HCT116 (cell line): ENCODE measurements at regions not wholly inside any gene's neighbourhood (a gene's known extent, or its start where the extent isn't known, plus 50 kb on each side); places are given as distances from the start of the nearest gene placed in this dataset.

Experiments used
- ATAC-seq: fragments of 200-7000 bp; cut with Tn5 transposase; 2 replicates; pipeline ENCODE4 v1.9.1; 2020; ENCODE audit warnings: mild to moderate bottlenecking, moderate library complexity
- BruUV-seq: library from RNA; stranded (reverse); fragments of 400-500 nt; replicated peaks from 2 replicates; lab custom pipeline; 2021; lab: Mats Ljungman, UMichigan
- CTCF ChIA-PET: fragments of 300-600 bp; sonication (Branson Sonifier 250); formaldehyde crosslinking; loops from one replicate; lab custom pipeline; 2021; ENCODE audit warnings: antibody characterized with exemption; lab: Charles Lee
- POLR2A ChIA-PET: fragments of 300-600, 350-600 bp; sonication (Branson Sonifier 250); formaldehyde crosslinking; loops from one replicate; lab custom pipeline; 2021; ENCODE audit warnings: antibody characterized with exemption; lab: Charles Lee
- RAD21 ChIA-PET, 2 experiments: fragments of 300-600 bp; sonication (Branson Sonifier 250); formaldehyde crosslinking; loops; one replicate each; lab custom pipeline; 2023; ENCODE audit warnings: low total read pairs in 2 of 2; ENCODE audit not compliant: uncharacterized antibody in 2 of 2, unreplicated experiment in 2 of 2, low non-redundant PET in 1 of 2; lab: Charles Lee
- DNase-seq: peaks from one replicate; pipeline ENCODE4 v3.0.0-alpha.2; 2010; ENCODE audit warnings: low read depth, low spot score
- H2AFZ ChIP-seq: fragments of 200-600 bp; shearing (Covaris generic), sonication (generic); 2 replicates; pipeline ENCODE4 v1.6.1; 2017; ENCODE audit warnings: low read depth, mixed run types, mixed read lengths, antibody characterized with exemption, low read length; ENCODE audit not compliant: poor library complexity, severe bottlenecking
- H3K27ac ChIP-seq: 2 replicates; pipeline ENCODE4 v1.5.1; 2012; ENCODE audit warnings: low read depth, low read length
- H3K27me3 ChIP-seq: fragments of 200-600 bp; sonication (generic); 2 replicates; pipeline ENCODE4 v1.6.1; 2016; ENCODE audit warnings: mixed run types, low read length, mixed read lengths; ENCODE audit not compliant: insufficient read depth
- H3K36me3 ChIP-seq, 2 experiments: fragments of 200-500 bp in 1 of 2; fragments of 200-600 bp in 1 of 2; sonication (Bioruptor generic) in 1 of 2; sonication (generic) in 1 of 2; 2 replicates each; pipeline versions ENCODE4 v1.5.1 to v1.6.1; 2014 to 2016; ENCODE audit warnings: low read length in 2 of 2, inconsistent platforms in 1 of 2, mixed read lengths in 1 of 2, mixed run types in 1 of 2; ENCODE audit not compliant: insufficient read depth in 2 of 2, control insufficient read depth in 1 of 2
- H3K4me1 ChIP-seq, 2 experiments: fragments of 200-600 bp in 1 of 2; sonication (generic) in 1 of 2; 2 replicates each; pipeline versions ENCODE4 v1.5.1 to v1.6.1; 2012 to 2017; ENCODE audit warnings: low read length in 2 of 2, inconsistent platforms in 1 of 2, mild to moderate bottlenecking in 1 of 2, mixed read lengths in 1 of 2, mixed run types in 1 of 2, moderate library complexity in 1 of 2; ENCODE audit not compliant: insufficient read depth in 2 of 2, control insufficient read depth in 1 of 2
- H3K4me2 ChIP-seq: fragments of 200-600 bp; sonication (generic); 2 replicates; pipeline ENCODE4 v1.6.1; 2017; ENCODE audit warnings: mixed run types, low read length, mixed read lengths
- H3K4me3 ChIP-seq, 2 experiments: fragments of 200-600 bp in 1 of 2; sonication (generic) in 1 of 2; replicated peaks in 1 of 2; 2 replicates each; pipeline ENCODE4 v1.5.1; 2011 to 2016; ENCODE audit warnings: low read length in 2 of 2, control low read depth in 1 of 2, low read depth in 1 of 2, mild to moderate bottlenecking in 1 of 2, mixed read lengths in 1 of 2, mixed run types in 1 of 2
- H3K79me2 ChIP-seq: fragments of 200-600 bp; sonication (generic); 2 replicates; pipeline ENCODE4 v1.6.1; 2017; ENCODE audit warnings: mild to moderate bottlenecking, mixed run types, low read length, moderate library complexity, mixed read lengths; ENCODE audit not compliant: insufficient read depth
- H3K9ac ChIP-seq: fragments of 200-600 bp; sonication (generic); 2 replicates; pipeline ENCODE4 v1.6.1; 2016; ENCODE audit warnings: low read length, mixed read lengths
- H3K9me2 ChIP-seq: fragments of 200-600 bp; sonication (generic), shearing (Covaris generic); 2 replicates; pipeline ENCODE4 v1.6.1; 2017; ENCODE audit warnings: mixed run types, mild to moderate bottlenecking, moderate library complexity; ENCODE audit not compliant: insufficient read depth
- H3K9me3 ChIP-seq, 2 experiments: fragments of 200-500 bp in 1 of 2; fragments of 200-600 bp in 1 of 2; sonication (Bioruptor generic) in 1 of 2; sonication (generic) in 1 of 2; 2 replicates each; pipeline ENCODE4 v1.6.1; 2014 to 2017; ENCODE audit warnings: low read length in 2 of 2, mixed read lengths in 2 of 2, inconsistent platforms in 1 of 2, low read depth in 1 of 2, mild to moderate bottlenecking in 1 of 2, mixed run types in 1 of 2, moderate library complexity in 1 of 2; ENCODE audit not compliant: control insufficient read depth in 1 of 2, insufficient read depth in 1 of 2
- H4K20me1 ChIP-seq: fragments of 200-600 bp; sonication (generic), shearing (Covaris generic); 2 replicates; pipeline ENCODE4 v1.6.1; 2017; ENCODE audit warnings: mixed run types, mild to moderate bottlenecking, moderate library complexity; ENCODE audit not compliant: insufficient read depth
- ELF1 ChIP-seq: IDR thresholded peaks from 2 replicates; pipeline ENCODE4 v1.6.1; 2012; ENCODE audit warnings: low read depth, borderline replicate concordance
- EZH2phosphoT487 ChIP-seq: fragments of 200-600 bp; IDR thresholded peaks from 2 replicates; pipeline ENCODE4 v1.6.1; 2018; ENCODE audit warnings: antibody characterized with exemption, borderline replicate concordance
- FOSL1 ChIP-seq: IDR thresholded peaks from 2 replicates; pipeline ENCODE4 v1.6.1; 2012; ENCODE audit warnings: low read depth
- POLR2A ChIP-seq: IDR thresholded peaks from 2 replicates; pipeline ENCODE4 v1.7.0; 2011; ENCODE audit warnings: borderline replicate concordance; ENCODE audit not compliant: insufficient read depth, insufficient read length; ENCODE audit errors: extremely low read depth
- POLR2AphosphoS5 ChIP-seq: IDR thresholded peaks from 2 replicates; pipeline ENCODE4 v1.6.1; 2011; ENCODE audit warnings: mild to moderate bottlenecking, low read depth, low read length, moderate library complexity
- SIN3A ChIP-seq: IDR thresholded peaks from 2 replicates; pipeline ENCODE4 v1.6.1; 2012; ENCODE audit warnings: low read depth
- TCF7L2 ChIP-seq: IDR thresholded peaks from 2 replicates; pipeline ENCODE4 v1.7.0; 2011; ENCODE audit warnings: borderline replicate concordance, inconsistent platforms; ENCODE audit not compliant: insufficient read depth, insufficient read length; ENCODE audit errors: extremely low read depth
- ZFX ChIP-seq: fragments of 450-650 bp; IDR thresholded peaks from 2 replicates; pipeline ENCODE4 v1.6.1; 2017
- ZNF274 ChIP-seq: fragments of 200-500 bp; sonication (Bioruptor generic); IDR thresholded peaks from 2 replicates; pipeline ENCODE4 v1.6.1; 2014; ENCODE audit warnings: mild to moderate bottlenecking, low read depth, low read length, inconsistent platforms
- intact Hi-C: fragments of 100-400 bp; cut with micrococcal nuclease; formaldehyde crosslinking; loops from 2 replicates; pipeline ENCODE4 v1.10.0; 2022
- TF ChIP-seq, protein P1 (sequence below), 3 experiments: fragments of 200-600 bp in 1 of 3; sonication (generic) in 1 of 3; IDR thresholded peaks in 2 of 3; conservative IDR thresholded peaks in 1 of 3; 2 replicates each; pipeline ENCODE4 v1.5.1; 2012 to 2017; ENCODE audit warnings: low read depth in 2 of 3, low read length in 2 of 3, antibody characterized with exemption in 1 of 3, borderline replicate concordance in 1 of 3, control low read depth in 1 of 3, mild to moderate bottlenecking in 1 of 3, mixed read lengths in 1 of 3, mixed run types in 1 of 3, moderate library complexity in 1 of 3; ENCODE audit not compliant: insufficient read depth in 1 of 3
- TF ChIP-seq, protein P2 (sequence below): IDR thresholded peaks from 2 replicates; pipeline ENCODE4 v1.6.1; 2012; ENCODE audit warnings: low read depth
- TF ChIP-seq, protein P3 (sequence below): IDR thresholded peaks from 2 replicates; pipeline ENCODE4 v1.6.1; 2011; ENCODE audit warnings: mild to moderate bottlenecking, low read length, moderate library complexity; ENCODE audit not compliant: insufficient replicate concordance; ENCODE audit errors: extremely low read depth
- TF ChIP-seq, protein P4 (sequence below): IDR thresholded peaks from 2 replicates; pipeline ENCODE4 v1.6.1; 2012

- Histone ChIP-seq H4K20me1 (no peaks in the 10 kb centered on the region), H3K27ac (no peak overlapping the region), H3K9me3 (no peaks in the 10 kb centered on the region), H3K27me3 (peaks cover 4% of the 10 kb centered on the region; the same call in 1 of the 2 replicates), H3K4me2 (no peak overlapping the region), H3K4me1 (peaks cover 11 to 16% of the 10 kb centered on the region in 2 experiments), H2AFZ (no peak overlapping the region), H3K9me2 (no peaks in the 10 kb centered on the region), H3K79me2 (no peaks in the 10 kb centered on the region), H3K4me3 (no peak overlapping the region), H3K9ac (no peak overlapping the region), H3K36me3 (no peaks in the 10 kb centered on the region)
- TF ChIP-seq, protein P1, sequence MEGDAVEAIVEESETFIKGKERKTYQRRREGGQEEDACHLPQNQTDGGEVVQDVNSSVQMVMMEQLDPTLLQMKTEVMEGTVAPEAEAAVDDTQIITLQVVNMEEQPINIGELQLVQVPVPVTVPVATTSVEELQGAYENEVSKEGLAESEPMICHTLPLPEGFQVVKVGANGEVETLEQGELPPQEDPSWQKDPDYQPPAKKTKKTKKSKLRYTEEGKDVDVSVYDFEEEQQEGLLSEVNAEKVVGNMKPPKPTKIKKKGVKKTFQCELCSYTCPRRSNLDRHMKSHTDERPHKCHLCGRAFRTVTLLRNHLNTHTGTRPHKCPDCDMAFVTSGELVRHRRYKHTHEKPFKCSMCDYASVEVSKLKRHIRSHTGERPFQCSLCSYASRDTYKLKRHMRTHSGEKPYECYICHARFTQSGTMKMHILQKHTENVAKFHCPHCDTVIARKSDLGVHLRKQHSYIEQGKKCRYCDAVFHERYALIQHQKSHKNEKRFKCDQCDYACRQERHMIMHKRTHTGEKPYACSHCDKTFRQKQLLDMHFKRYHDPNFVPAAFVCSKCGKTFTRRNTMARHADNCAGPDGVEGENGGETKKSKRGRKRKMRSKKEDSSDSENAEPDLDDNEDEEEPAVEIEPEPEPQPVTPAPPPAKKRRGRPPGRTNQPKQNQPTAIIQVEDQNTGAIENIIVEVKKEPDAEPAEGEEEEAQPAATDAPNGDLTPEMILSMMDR (IDR thresholded peaks at IDR 0.05 in 2 of 3, conservative IDR thresholded peaks at IDR 0.05 in 1 of 3; ENCODE audit: borderline replicate concordance in 1 of 3, insufficient read depth in 1 of 3, low read depth in 2 of 3, low read length in 2 of 3): no peak
- no peak for TF ChIP-seq ELF1
- TF ChIP-seq EZH2phosphoT487: no peak
- no peak for TF ChIP-seq TCF7L2
- no peak for TF ChIP-seq ZFX
- TF ChIP-seq POLR2A: no peak
- TF ChIP-seq, protein P2, sequence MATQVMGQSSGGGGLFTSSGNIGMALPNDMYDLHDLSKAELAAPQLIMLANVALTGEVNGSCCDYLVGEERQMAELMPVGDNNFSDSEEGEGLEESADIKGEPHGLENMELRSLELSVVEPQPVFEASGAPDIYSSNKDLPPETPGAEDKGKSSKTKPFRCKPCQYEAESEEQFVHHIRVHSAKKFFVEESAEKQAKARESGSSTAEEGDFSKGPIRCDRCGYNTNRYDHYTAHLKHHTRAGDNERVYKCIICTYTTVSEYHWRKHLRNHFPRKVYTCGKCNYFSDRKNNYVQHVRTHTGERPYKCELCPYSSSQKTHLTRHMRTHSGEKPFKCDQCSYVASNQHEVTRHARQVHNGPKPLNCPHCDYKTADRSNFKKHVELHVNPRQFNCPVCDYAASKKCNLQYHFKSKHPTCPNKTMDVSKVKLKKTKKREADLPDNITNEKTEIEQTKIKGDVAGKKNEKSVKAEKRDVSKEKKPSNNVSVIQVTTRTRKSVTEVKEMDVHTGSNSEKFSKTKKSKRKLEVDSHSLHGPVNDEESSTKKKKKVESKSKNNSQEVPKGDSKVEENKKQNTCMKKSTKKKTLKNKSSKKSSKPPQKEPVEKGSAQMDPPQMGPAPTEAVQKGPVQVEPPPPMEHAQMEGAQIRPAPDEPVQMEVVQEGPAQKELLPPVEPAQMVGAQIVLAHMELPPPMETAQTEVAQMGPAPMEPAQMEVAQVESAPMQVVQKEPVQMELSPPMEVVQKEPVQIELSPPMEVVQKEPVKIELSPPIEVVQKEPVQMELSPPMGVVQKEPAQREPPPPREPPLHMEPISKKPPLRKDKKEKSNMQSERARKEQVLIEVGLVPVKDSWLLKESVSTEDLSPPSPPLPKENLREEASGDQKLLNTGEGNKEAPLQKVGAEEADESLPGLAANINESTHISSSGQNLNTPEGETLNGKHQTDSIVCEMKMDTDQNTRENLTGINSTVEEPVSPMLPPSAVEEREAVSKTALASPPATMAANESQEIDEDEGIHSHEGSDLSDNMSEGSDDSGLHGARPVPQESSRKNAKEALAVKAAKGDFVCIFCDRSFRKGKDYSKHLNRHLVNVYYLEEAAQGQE: no peak
- TF ChIP-seq ZNF274: no peak
- no peak for TF ChIP-seq FOSL1
- TF ChIP-seq POLR2AphosphoS5: no peak
- TF ChIP-seq, protein P3, sequence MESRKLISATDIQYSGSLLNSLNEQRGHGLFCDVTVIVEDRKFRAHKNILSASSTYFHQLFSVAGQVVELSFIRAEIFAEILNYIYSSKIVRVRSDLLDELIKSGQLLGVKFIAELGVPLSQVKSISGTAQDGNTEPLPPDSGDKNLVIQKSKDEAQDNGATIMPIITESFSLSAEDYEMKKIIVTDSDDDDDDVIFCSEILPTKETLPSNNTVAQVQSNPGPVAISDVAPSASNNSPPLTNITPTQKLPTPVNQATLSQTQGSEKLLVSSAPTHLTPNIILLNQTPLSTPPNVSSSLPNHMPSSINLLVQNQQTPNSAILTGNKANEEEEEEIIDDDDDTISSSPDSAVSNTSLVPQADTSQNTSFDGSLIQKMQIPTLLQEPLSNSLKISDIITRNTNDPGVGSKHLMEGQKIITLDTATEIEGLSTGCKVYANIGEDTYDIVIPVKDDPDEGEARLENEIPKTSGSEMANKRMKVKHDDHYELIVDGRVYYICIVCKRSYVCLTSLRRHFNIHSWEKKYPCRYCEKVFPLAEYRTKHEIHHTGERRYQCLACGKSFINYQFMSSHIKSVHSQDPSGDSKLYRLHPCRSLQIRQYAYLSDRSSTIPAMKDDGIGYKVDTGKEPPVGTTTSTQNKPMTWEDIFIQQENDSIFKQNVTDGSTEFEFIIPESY: no peak
- no peak for TF ChIP-seq SIN3A
- TF ChIP-seq, protein P4, sequence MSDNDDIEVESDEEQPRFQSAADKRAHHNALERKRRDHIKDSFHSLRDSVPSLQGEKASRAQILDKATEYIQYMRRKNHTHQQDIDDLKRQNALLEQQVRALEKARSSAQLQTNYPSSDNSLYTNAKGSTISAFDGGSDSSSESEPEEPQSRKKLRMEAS: no peak
- no peak for DNase-seq
- intact Hi-C loops: no loop called here
- ChIA-PET CTCF (no interaction called here), POLR2A (no interaction called here), RAD21 (no interaction called here)
- ATAC-seq: no peak
- no TSS peak for BruUV-seq
Observed at GRCh38 chr2:41935002-41935401, 112.8 kb upstream of the PKDCC start.
